GM19043 (cell line): ENCODE measurements at regions not wholly inside any gene's neighbourhood (a gene's known extent, or its start where the extent isn't known, plus 50 kb on each side); places are given as distances from the start of the nearest gene placed in this dataset.

Source experiments
- ATAC-seq: cut with Tn5 transposase; IDR thresholded peaks from one replicate; pipeline ENCODE4 v1.9.1; 2021; ENCODE audit warnings: low read depth; ENCODE audit not compliant: unreplicated experiment

DNA sequence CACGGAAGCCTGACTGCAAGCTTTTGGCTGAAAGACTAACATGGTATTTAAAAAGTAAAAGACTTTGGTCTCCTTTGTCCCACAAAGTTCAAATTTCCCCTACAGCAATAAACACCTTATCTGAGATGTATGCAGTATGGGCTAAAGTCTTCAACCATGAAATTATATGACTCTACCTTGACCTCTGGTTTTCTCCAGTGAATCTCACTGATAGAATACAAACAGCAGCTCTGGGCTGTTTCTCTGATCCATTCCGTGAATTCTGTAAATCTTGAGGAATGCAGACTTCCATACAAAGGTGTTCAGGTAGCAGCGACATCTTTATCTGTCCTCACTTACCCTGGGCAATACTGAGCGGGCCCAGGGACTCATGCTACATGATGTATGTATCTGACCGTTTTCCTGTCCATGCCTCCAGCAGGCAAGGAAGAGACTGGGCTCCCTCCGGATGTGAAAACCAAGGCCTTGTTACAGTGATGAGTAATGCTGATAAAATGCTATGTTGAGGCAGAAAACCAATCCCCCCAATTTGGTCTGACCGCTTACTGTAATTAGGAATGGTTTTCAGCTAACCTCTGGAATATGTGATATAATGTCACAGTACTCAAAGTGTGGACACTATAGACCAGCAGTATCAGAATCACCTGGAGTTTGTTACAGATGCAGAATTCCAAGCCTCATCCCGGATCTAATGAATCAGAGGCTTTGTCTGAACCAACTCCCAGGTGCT lies 589.8 kb downstream of the HS3ST4 start:
- ATAC-seq, result no peak

DNA sequence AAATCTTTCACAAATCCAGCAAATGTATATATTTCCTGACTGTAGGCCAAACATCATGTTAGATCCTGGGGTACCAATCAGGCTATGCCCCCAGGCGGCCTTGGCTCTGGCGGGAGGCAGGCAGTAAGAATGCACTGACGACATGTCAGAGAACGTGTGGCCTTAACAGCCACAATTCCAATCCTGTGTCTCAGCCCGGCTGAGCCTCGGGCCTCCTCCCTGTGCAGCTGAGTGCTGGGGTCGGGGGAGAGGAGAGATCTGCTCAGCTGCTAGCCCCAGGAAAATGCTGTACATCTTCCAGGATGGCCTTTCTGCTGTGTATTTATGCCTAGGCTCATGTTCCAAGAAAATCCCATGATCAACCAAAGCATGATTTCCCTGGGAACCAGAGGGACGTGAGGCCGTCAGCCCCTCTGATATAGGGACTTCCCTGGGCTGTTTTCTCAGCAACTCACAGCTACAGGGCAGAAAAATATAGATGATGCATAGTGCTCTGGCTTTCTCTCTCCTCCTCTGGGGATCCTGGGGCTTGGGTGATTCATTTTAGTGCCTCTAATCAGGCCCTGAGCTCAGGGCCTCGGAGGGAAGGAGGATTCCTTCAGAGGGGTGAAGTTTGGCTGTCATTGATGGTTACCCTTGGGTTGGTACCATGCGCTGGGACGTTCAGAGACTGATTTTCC lies 604.0 kb downstream of the HS3ST4 start:
- no peak for ATAC-seq

DNA sequence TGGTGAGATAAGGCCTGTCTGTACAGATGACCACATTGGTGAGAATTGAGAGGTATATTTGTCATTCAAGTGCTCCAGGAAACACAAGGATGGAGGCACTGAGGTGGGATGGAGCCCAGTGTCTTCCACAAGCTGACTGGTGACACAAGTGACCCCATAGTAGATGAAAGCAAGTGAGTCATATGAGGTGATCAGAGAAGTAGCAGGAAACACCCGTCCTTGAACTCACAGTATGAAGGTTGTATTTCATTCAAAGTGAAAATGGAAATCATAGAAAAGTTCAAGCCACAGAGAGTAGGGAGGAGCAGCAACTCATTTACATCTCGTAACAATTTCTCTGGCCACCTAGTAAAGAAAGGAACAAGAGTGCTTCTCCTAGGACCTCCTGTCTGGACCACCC lies 609.8 kb downstream of the HS3ST4 start:
- ATAC-seq, result no peak

DNA sequence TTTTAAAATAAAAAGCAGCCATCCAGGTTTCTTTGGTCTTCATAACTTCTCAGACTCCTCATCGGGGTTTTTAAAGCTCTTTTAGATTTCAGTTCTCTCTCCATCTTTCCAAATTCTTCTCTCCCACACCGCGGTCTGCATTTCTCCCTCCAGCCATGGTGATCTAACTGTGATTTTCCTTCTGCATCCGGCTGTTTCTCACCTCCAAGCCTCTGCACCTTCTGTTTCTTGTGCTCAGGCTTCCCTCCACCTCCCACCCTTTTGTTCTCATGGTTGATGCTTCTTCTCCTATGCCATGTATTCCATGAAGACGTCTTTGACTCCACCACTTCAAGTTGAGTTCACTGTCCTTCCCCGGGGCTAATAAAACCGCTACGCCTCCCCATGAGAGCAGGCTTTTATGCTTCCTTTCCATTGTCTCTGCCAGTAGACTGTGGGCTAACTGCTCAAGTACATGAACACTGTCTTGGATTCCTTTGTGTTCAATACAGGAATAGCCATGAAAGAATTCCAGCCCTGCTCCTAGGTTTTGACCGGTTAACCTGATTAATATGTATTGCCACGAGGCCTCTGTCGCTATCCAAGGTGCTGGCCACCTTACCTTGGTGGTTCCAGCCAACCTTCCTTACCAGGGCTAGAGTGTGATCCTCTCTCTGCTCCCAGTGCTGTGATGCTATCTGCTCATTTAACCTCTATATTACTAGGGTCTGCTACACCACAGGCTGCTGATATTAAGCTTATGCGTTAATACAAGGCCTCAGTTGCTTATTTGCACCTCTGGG lies 625.1 kb downstream of the HS3ST4 start:
- ATAC-seq, result no peak

DNA sequence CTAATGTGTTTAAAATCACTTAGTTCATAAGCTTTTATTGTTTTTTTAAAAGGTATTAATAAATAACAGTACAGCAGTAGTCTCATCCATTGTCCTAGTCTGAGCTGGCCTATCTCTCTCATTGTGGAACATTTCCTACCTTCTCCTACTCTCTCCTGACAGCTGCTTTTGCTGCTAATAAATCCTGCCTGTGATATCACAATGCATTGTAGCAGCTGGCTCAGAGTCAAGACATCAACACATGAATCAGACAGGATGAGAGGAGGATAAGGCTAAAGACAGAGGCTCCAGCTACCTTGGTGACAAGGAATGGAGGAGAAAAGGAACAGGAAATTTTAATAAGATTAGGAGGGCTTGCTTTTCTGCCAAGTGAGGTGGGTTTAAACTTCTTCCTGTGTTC lies 626.1 kb downstream of the HS3ST4 start:
- no peak for ATAC-seq

DNA sequence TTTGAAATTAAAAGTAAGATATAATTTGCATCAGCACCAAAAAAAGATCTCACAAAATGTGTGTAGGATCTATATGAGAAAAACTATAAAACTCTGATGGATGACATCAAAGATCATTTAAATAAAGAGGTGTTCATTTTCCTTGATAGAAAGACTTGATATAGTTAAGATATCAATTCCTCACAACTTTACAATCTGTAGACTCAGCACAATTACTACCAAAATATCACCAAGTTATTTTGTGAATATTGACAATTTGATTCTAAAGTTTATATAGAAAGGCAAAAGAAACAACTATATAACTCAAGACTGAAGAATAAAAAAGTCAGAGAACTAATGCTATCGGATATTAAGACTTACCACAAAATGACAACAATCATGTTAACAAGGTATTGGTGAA lies 638.9 kb downstream of the HS3ST4 start:
- no peak for ATAC-seq

DNA sequence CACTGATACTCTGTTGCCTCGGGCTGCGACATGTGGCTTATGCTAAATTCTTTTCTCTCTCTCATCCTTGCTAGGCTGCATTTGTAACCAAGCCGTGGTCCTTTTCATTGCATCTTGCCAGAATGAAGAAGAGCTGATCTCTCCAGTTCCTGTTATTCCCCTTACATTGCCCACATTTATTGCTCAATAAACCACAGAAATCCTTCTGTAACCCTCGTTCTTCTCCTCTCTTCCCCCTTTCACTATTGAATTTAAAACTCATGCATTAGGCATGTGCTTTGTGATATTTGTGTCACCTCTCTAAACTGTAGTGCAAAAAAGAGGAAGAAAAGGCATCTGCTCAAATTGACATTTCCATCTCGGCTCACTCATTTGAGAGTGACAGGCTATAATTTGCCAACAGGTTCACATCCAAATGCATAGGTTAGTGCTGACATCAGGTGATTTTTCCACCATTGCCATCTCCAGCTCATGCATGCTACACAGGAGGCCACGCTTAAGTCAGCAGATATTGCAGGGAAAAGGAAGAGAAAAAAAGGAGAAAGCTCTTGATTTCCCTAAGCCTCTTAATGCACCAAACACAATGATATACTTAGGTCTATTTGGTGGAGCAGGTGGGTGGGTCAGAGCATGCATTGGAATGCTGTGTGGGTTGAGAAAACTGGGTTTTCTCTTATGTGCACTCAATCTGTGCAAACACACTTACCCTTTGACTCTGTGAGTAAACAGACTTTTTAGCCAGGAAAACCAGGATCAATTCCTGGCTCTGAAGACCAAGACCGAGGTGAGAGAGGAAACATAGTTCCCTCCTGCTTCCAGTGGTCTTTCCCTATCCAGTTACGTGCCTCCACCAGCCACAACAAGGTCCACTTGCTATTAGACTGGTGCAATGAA lies 642.7 kb downstream of the HS3ST4 start:
- no peak for ATAC-seq

DNA sequence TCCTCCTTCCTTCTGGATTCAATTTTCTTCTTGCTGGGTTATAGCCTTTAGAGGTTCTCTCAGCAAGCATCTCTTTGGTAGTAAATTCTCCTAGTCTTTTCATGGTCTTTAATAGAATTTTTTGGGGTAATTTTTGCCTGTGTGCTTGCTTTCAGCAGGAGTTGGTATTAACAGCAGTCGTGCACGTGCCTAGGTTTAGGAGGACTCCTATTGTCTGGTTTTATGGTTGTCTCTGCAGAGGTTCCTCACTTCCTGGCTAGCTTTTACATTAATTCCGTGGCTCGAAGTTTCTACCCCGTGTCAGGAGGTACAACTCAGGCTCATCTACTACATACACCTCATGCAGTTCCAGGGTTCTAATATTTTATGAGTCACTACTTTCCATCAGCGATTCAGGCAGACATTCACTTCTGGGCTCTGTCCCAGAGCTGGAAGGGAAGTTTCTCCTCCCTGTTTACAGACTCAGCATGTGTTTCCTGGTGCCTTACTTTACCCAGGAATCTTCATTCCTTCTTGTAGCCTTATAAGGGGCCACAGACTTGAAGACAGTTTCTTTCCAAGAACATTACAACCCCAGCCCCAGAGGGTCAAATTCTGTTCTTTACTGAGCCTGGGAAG lies 643.6 kb downstream of the HS3ST4 start:
- ATAC-seq, result no peak

DNA sequence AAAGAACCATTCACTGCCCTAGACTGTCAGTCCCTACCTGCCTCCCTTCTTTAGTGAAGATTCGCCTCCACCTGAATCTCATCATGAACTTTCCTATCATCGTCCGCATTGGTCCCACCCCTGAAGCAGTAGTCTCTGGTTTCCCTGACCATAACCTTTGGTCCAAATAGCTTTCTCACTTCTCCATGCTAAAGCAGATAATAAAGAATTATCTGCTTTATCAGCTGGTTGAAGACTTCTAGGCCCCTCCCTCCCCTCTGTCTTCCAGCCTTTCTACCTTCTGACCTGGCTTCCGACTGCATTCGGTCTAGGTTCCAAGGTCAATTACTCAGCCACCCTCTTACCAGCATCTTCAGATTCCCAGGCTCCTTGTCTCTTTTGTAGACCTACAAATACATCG lies 650.9 kb downstream of the HS3ST4 start:
- ATAC-seq, result no peak

DNA sequence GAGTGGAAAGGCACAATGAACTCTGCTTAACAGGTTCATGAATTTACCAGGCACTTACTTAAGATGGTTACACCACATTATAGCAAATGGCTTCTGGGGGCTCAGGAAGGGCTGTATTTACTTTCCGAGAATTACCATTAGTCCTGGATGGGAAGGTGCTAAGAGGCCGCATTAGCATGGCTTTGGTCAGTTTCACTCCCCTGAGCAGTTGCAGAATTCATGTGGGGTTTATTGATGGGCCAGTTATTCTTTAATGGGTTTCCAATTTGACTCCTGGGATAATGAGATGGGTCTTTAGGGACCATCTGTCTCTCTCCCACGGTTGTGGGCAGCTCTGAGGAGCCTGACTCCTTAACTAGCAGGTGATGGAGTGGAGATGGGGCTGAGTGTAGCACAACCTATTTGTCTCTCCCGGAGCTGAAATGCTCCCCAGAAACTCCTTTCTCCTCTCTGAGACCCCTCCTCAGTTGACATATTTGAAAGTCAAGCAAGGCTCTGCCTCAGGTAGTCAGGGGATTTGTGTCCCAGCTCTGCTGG lies 652.5 kb downstream of the HS3ST4 start:
- no peak for ATAC-seq

DNA sequence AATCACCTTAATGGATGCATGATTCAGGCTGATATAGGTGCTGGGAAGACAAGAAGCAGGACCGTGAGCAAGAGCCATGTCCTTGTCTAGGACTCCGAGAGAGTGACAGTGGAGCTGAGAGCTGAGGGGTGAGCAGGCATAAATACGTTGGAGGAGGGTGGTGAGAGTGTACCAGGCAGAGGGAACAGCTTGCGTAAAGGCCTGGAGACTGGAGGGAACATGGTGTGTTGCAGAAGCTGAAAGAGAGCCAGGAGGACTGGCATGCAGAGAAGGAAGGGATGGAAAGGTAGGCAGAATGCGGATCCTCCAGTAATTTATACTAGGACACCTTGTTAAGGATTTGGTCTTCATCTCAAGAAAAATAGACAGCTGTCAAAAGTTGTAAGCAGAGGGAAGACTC lies 653.2 kb downstream of the HS3ST4 start:
- no peak for ATAC-seq

DNA sequence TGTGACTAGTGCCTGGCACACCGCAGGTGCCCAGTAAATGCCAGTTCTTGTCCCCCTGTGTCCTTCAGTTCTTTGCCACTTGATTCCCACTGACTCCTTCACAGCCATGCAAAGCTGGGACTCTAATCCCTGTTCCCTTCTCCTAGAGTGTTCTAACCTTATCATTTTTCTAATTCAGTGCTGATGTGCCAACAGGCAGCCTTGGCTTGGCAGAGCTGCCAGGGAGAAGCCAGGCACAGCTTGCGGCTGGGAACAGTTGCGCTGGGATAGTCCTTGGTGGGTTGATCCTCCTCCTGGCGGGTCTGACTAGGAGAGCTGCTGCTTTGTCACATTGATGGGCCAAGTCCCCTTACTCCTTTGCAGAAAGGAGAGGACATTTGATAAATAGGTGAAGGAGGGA lies 654.2 kb downstream of the HS3ST4 start:
- ATAC-seq, result no peak

DNA sequence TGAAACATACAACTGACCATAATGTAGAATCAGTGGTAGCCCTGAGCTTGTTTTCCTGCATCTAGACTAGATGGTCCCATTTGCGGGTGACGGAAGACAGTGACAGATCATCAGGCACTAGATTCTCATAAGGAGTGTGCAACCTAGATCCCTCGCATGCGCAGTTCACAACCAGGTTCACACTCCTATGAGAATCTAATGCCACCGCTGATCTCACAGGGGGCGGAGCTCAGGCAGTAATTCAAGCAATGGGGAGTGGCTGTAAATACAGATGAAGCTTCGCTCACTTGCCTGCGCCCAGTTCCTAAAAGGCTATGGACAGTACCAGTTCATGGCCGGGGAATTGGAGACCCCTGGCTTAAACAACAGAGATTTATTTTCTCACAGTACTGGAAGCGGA lies 656.3 kb downstream of the HS3ST4 start:
- no peak for ATAC-seq

DNA sequence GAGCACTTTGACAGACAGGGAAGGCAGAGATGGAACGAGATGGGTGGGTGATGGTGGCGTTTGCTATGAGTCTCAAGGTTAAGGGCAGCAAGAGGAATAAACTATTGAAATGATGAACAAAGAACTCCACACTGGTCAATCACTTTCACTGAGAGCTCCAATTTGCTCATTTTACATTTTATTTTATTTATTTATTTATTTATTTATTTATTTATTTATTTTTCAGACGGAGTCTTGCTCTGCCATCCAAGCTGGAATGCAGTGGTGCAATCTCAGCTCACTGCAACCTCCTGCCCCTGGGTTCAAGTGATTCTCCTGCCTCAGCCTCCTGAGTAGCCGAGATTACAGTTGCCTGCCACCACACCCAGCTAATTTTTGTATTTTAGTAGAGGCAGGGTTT lies 669.1 kb downstream of the HS3ST4 start:
- no peak for ATAC-seq

DNA sequence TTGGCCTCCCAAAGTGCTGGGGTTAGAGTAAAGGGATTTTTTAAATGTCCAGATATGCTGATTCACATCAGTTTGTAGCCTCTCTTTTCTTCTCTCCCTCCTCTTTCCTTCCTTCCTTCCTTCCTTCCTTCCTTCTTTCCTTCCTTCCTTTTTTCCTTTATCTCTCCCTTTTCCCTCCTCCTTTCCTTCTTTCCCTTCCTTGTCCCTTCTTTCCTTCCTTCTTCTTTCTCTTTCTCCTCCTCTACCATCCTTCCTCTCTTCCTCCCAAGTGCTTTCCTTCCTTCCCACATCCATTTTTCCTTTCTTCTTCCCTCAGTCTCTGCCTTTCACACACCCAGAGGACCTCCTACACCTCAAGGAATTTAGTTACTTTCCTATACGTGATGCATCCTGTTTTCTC lies 671.8 kb downstream of the HS3ST4 start:
- no peak for ATAC-seq

DNA sequence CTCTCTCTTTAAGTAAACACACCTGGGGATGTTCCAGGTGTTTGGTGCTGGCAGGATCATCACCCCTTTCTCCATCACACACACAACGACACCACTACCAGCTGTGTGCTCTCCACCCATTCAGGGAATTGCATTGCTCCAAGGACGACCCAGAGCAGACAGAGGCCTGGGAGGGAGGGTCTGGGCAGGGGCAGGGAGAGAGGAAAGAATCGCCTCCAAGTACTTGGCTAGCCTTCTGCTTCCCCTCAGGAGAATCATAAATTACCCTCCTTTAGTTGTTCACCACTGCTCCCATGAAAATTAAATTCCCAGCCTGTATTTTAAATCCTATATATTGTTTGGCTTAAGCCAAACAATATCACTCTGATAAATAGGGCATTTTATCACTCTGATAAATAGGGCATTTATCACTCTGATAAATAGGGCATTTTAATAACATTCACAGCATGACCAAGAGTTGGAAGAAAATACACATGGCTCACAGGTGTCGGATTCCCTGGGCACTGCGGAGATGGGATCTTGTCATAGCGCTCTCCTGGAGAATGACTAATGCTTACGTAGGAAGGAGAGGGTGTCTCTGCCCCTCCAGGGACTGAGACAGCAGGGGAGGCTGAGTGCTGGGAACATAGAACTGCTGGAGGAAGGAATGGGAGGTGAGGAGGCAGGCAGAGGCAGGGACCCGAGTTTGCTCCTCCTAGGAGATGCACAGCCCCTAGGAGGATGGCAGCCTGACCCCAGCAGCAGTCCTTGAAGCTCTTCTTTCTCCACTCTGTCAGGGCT lies 673.6 kb downstream of the HS3ST4 start:
- ATAC-seq, result no peak

DNA sequence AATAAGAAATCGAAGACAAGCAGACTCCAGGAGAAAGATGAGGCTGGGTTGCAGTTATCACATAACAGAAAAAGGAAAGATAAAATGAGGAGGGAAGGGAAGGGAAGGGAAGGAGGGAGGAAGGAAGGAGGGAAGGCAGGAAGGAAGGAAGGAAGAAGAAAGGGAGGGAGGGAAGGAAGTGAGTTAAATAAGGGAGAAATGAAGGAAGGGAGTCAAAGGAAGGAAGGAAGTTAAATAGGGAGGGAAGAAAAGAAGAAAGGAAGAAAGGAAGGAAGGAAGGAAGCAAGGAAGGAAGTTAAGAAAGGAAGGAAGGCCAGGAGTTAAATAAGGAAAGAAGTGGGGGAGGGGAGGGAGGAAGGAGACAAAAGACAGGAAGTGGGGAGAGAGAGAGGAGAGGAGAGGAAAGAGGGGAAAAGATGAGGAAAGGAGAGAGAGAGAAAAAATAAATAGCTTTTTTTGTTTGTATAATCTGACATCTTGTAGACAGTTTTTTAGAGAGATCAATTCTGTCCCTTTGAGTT lies 679.6 kb downstream of the HS3ST4 start:
- no peak for ATAC-seq

DNA sequence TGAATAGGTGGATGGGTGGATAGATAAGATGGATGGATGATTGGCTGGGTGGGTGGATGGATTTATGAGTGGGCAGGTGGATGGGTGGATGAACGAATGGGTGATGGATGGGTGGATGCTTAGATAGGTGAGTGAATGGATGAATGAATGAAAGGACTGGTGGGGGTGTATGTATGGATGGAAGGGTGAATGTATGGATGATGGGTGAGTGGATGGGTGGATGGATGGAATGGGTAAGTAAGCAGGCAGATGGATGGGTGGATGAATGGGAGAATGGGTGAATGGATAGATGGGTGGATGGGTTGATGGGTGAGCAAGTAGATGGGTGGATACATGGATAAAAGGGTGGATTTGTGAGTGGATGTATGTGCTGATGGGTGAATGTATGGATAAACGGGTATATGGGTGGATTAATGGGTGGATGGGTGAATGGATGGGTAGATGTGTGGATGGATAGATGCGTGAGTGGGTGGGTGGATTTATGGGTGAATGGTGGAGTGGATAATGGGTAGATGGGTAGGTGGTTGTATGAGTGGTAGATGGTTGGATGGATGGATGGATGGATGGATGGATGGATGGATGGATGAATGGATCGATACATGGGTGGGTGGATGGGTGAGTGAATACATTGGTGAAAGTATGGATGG lies 682.6 kb downstream of the HS3ST4 start:
- ATAC-seq, result no peak

DNA sequence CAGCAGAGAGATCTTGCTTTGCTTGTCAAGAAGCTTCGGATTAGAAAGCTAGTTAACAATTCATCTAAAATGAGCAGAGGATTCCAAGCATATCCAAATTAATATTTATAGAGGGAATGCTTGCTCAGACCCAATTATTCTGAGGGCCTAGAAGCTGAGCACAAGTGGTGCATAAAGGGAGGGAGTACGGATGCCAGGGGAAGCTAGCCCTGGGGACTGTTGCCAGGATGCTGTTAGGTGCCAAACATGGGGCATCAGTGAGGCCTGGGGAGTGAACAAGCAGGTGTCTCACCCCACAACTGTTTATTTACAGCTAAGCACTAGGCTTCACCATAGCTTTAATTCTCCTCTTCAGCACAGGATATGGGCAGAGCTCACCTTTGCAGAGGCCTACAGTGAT lies 684.1 kb upstream of the C16orf82 start:
- no peak for ATAC-seq
